Non-pigmented ciliary epithelial cell (primary cell): ENCODE measurements at regions not wholly inside any gene's neighbourhood (a gene's known extent, or its start where the extent isn't known, plus 50 kb on each side); places are given as distances from the start of the nearest gene placed in this dataset.

Experiments
- DNase-seq: peaks from one replicate; pipeline ENCODE4 v3.0.0-alpha.2; 2010; ENCODE audit warnings: low read depth

DNA sequence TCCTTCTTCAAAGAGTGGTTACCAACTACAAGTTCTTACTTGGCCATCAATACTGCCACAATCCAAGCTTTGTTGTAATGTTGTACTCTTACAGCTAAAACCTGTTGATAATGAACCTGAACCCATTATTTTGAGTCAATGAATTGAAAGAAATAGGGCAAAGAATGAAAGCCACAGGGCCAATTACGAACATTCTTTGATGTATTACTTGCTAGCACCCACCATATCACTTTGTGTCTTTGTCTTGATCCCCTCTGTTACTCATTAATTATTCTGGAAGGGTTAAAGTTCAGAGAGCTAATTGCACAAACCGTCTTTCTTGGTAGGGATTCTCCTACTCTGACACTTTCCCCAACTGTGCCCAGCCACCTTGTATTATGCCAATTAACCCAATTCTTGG is 53.2 kb upstream of the TFEC start:
- no peak for DNase-seq

DNA sequence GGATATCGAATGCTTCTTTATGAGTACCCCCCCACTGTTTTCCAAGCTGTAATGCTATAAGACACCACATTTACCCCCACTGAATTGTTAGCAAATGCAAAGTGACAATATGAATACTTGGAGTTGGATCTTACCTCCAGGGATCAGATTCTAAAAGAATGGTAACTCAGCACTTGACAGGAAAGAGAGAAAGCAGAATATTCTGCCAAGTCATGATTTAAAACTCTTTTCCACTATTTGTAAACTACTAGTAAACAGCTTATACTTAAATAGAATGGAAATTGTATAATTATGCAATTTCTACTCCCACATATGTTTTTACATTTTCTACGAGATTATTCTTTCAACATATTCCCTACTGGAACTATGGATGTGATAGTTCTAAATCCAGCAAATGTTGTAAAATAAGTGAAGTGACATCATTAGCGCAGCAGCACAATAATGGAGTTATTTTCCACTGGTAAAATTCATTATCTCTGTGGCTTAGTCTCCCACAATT is 56.0 kb upstream of the TFEC start:
- no peak for DNase-seq

DNA sequence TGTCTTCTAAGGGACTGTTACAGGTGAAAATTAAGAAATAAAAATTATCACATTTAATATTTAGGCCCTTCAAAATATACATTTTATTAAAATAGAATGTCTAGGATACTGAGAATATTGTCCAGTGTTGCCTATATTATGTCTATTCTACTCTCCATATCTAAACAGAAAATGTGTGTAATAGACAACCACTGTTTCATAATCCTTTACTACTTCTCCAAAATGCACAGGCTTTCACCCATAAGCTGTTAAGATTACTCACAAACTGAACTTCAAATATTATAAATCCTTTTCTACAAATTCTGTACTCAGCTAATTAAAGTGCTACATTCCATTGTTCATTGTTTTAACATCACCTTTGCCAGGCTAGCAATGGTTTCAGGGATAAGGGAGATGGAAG is 56.7 kb upstream of the TFEC start:
- DNase-seq, result no peak

GRCh38 chr7:116087984-116088383 is 57.4 kb upstream of the TFEC start:
- DNase-seq, result no peak

GRCh38 chr7:116089293-116089692 is 58.7 kb upstream of the TFEC start:
- no peak for DNase-seq

- no peak for DNase-seq
These were observed 63.1 kb upstream of the TFEC start for GRCh38 chr7:116093516-116094301.

- DNase-seq, result no peak
These were observed 64.8 kb upstream of the TFEC start for GRCh38 chr7:116095396-116095795.

GRCh38 chr7:116097365-116098009 is 66.9 kb upstream of the TFEC start:
- DNase-seq, result peak; percentile 76

DNA sequence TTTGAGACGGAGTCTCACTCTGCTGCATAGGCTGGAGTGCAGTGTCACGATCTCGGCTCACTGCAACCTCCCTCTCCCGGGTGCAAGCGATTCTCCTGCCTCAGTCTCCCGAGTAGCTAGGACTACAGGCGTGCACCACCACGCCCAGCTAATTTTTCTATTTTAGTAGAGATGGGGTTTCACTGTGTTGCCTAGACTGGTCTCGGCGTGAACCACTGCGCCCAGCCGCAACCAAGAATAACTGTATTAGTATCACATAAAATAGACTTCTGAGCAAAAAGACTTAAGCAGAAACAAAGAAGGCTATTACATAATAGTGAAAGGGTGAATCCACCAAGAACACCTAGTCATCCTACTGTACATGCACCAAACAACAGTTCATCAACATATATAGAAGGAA is 67.6 kb upstream of the TFEC start:
- no peak for DNase-seq

- no peak for DNase-seq
These were observed 70.1 kb upstream of the TFEC start for GRCh38 chr7:116100626-116101025.

- no peak for DNase-seq
These were observed 71.1 kb upstream of the TFEC start for GRCh38 chr7:116101704-116102103.

DNA sequence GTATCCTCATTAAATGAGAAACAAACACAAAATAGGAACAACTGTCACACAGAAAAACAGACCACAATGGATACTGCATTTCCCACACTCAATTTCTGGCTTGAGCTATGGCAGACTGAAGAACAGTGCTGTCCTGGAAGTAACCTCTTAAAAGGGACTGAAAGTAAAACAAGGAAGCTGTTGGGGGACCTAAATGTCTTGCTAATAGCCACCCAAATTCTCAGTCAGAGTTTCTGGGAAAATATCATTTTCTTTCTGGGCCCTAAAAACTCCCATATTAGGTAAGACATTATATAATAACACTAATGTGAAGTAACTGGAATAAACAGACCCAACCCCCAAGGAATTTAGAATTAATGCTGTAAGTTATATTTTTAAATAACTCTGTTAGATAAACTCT is 80.9 kb upstream of the TFEC start:
- DNase-seq, result no peak

DNA sequence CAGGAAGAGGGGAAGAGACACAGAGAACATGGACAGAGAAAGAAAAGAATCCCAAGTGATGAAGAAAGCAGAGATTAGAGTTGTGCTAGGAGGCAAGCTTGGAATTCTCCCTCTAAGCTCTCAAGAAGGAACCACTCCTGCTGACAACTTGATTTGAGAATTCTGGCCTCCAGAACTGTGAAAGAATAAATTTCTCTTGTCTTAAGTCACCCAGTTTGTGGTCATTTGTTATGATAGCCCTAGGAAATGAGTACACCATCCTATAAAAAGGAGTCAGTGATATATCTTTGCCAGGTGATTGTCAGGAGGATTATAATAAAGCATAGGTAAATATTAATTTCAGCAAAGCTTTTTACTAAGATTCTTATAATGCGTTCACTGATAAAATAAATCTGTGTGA is 82.7 kb upstream of the TFEC start:
- no peak for DNase-seq

DNA sequence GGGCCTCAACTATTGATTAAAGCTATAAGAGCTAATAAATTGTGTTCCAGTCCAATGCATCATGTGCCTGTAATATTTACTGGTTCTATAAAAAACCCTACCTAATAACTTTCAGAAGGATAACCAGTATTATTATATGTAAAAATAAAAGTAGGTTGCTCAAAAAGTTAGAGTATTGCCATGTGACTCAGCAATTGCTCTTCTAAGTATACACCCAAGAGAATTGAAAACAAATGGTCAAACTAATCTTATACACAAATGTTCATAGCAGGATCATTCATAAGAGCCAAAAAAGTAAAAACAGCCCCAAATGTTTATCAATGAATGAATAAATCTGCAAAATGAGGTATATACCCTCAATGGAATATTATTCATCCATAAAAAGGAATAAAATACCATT is 89.5 kb upstream of the TES start:
- no peak for DNase-seq

DNA sequence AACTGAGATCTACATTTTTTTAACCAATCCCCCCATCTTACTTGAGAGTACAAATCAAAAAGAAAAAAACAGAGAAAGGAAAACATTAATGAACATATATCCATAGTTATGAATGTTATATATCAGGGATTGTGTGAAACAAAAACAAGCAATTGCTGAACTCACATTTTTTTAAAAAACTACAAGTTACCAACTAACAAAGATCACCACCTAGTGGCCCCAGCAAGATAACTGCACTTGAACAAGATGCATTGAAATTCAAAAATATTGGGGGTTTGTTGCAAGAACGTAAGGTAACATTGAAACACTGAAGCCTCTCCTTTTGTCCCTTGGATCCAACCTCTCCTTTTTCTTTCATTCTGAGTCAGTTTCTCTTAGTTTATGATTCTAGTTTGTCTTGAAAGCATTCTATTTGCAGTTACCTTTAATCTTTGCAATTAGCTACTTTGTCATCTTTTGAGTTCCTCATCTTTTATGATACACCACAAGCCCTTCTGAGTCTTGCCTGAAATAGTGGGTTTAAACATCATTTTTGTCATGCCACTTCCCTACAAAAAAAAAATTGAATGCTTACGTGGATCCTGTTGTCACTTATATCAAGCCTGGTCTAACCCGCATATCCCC is 87.3 kb upstream of the TES start:
- DNase-seq, result no peak

- DNase-seq, result no peak
These were observed 82.2 kb upstream of the TES start for GRCh38 chr7:116128139-116128538.

DNA sequence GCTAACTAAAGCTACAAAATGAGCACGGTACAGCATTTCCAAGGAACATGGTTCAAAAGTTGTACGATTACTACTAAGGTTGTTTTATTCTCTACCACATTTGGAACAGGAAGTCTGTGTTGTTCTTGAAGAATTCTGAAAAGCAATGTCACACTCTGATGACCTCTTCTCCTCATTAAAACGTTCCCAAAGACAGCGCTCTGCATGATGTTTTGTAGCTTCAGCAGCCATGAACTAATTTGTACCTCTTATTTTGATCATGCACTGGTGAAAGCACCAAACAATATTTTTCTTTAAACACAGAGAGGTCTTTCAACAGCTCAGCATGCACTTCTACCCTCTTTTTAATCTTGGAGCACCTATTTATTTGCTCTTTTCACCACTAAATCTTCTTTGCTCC is 75.0 kb upstream of the TES start:
- DNase-seq, result no peak

GRCh38 chr7:116138202-116138801 is 72.0 kb upstream of the TES start:
- no peak for DNase-seq

- no peak for DNase-seq
These were observed 71.3 kb upstream of the TES start for GRCh38 chr7:116139007-116139406.

- DNase-seq, result no peak
These were observed 70.5 kb upstream of the TES start for GRCh38 chr7:116139807-116140206.

- no peak for DNase-seq
These were observed 68.0 kb upstream of the TES start for GRCh38 chr7:116142374-116142773.

GRCh38 chr7:116142850-116143249 is 67.5 kb upstream of the TES start:
- no peak for DNase-seq
